ENCODE measurements at regions not wholly inside any gene's neighbourhood (a gene's known extent, or its start where the extent isn't known, plus 50 kb on each side); places are given as distances from the start of the nearest gene placed in this dataset.
A peak's percentile ranks its signal among the peaks of the same experiment; 100 is the strongest.

DNA sequence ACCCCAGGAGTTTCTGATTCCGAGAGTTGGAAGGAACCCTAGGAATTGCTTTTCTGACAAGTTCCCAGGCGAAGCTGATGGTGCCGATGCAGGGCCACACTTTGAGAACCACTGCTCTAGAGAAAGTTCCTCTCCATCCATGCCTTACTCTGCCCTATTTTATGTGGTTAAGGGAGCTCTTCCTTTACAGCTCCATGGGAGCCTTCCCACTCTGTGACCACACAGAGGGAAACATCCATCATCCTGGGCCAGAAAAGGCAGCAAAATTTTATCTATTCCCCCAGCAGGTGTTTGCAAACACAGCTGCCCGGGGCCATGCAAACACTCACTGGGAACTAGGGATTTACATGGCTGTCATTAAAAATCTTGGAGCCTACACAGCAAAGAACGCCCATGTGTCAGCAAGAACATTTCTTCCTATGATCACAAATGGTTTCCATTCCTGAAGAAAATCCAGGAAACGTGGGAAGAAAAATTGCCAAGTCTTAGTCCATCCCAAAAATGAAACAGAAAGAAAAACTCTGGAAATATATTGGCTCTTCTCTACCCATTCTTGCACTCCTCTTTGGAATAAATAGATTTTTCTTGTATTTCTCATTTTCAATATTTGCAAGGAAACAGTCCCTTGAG, 252.7 kb downstream of the PMP22 start:
- Histone ChIP-seq H3K4me1 (peaks cover 0 to 5% (median 0%) of the 10 kb centered on the region in 4 donors), H3K36me3 (no peaks in the 10 kb centered on the region), H3K9me3 (no peaks in the 10 kb centered on the region), H3K27ac (replicated peaks in 1 of 4) (no peak overlapping the region), H3K4me3 (no peak overlapping the region), H3K27me3 (peaks cover 0 to 3% (median 0%) of the 10 kb centered on the region in 4 donors)
- DNase-seq (ENCODE audit: extremely low spot score), result peak; percentile 62
- intact Hi-C loops (cut with DNase I), result no loop called here
- 39% methylated on average over 6 of the region's 6 CpGs for WGBS
- TF ChIP-seq, protein P1, sequence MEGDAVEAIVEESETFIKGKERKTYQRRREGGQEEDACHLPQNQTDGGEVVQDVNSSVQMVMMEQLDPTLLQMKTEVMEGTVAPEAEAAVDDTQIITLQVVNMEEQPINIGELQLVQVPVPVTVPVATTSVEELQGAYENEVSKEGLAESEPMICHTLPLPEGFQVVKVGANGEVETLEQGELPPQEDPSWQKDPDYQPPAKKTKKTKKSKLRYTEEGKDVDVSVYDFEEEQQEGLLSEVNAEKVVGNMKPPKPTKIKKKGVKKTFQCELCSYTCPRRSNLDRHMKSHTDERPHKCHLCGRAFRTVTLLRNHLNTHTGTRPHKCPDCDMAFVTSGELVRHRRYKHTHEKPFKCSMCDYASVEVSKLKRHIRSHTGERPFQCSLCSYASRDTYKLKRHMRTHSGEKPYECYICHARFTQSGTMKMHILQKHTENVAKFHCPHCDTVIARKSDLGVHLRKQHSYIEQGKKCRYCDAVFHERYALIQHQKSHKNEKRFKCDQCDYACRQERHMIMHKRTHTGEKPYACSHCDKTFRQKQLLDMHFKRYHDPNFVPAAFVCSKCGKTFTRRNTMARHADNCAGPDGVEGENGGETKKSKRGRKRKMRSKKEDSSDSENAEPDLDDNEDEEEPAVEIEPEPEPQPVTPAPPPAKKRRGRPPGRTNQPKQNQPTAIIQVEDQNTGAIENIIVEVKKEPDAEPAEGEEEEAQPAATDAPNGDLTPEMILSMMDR (IDR thresholded peaks at IDR 0.05), result no peak
- TF ChIP-seq POLR2A (IDR thresholded peaks at IDR 0.05; ENCODE audit: low read depth), result no peak
- no peak for TF ChIP-seq POLR2AphosphoS5 (IDR thresholded peaks at IDR 0.05)
- TF ChIP-seq EP300 (IDR thresholded peaks at IDR 0.05), result no peak

DNA sequence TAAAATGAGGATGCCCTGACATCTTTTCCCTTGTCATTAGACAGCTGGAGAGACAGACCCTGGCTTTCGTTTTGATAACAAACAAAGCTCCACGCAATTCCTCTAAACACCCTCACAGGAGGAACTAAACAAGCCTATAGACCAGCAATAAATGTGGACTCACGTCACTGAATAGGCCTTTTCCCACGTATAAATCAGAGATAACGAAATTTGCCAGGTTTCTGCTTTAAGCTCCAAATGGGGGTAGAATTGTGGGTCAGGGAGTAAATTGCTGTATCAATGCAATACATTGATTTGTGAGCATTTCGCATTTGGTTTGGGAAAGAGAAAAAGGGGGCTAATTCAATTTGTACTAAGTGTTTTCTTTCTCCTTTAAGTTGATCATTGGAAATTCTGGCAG, 256.0 kb downstream of the PMP22 start:
- Histone ChIP-seq H3K27ac (replicated peaks in 1 of 4) (no peak overlapping the region), H3K4me3 (no peak overlapping the region), H3K27me3 (peaks cover 0 to 3% (median 0%) of the 10 kb centered on the region in 4 donors), H3K9me3 (no peaks in the 10 kb centered on the region), H3K4me1 (peaks cover 0 to 5% (median 0%) of the 10 kb centered on the region in 4 donors), H3K36me3 (no peaks in the 10 kb centered on the region)
- no peak for TF ChIP-seq POLR2AphosphoS5 (IDR thresholded peaks at IDR 0.05)
- TF ChIP-seq POLR2A (IDR thresholded peaks at IDR 0.05; ENCODE audit: low read depth), result no peak
- TF ChIP-seq EP300 (IDR thresholded peaks at IDR 0.05), result no peak
- TF ChIP-seq, protein P1 (IDR thresholded peaks at IDR 0.05), result no peak
- peak; percentile 19 for DNase-seq (ENCODE audit: extremely low spot score)
- WGBS, result 76% methylated on average over 6 of the region's 6 CpGs
- intact Hi-C loops (cut with DNase I), result no loop called here

DNA sequence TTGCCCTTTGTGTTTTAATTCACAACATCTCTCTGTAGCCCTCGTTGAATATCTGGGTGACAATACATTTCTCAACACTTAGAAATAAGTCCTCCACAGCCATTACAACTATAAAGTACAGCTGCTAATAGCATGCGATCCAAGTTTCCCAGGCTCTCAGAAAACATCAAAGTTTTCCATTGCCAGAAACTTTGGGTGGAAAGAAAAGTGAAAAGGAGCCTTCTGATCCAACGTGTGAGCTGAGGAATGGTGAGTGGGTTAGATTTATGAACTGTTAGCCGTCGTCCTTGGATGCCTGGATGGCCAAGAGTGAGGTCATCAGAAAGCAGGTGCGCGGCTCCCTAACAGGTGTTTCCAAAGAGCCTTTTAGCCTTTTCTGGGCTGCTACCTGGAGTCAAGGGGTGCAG, 258.0 kb downstream of the PMP22 start:
- no peaks in the 10 kb centered on the region for H3K9me3 ChIP-seq
- H3K27me3 ChIP-seq, result peaks cover 0 to 3% (median 0%) of the 10 kb centered on the region in 4 donors
- no peak overlapping the region for H3K4me3 ChIP-seq
- no peaks in the 10 kb centered on the region for H3K36me3 ChIP-seq
- no peak for DNase-seq (ENCODE audit: extremely low spot score)
- H3K4me1 ChIP-seq, result peaks cover 0 to 1% (median 0%) of the 10 kb centered on the region in 4 donors
- no peak overlapping the region for H3K27ac ChIP-seq (replicated peaks in 1 of 4)
- intact Hi-C loops (cut with DNase I), result no loop called here
- 44% methylated on average over 7 of the region's 7 CpGs for WGBS
- TF ChIP-seq POLR2A (IDR thresholded peaks at IDR 0.05; ENCODE audit: low read depth), result no peak
- TF ChIP-seq EP300 (IDR thresholded peaks at IDR 0.05), result no peak
- TF ChIP-seq, protein P1 (IDR thresholded peaks at IDR 0.05), result no peak
- no peak for TF ChIP-seq POLR2AphosphoS5 (IDR thresholded peaks at IDR 0.05)

GRCh38 chr17:15006421-15007128, 258.6 kb downstream of the PMP22 start:
- H3K36me3 ChIP-seq, result no peaks in the 10 kb centered on the region
- H3K27ac ChIP-seq (replicated peaks in 1 of 4), result no peak overlapping the region
- peak; percentile 91 for DNase-seq (ENCODE audit: extremely low spot score)
- no peaks in the 10 kb centered on the region for H3K4me1 ChIP-seq
- no peak overlapping the region for H3K4me3 ChIP-seq
- H3K27me3 ChIP-seq, result peaks cover 0 to 3% (median 0%) of the 10 kb centered on the region in 4 donors
- WGBS, result 80% methylated on average over 11 of the region's 11 CpGs
- intact Hi-C loops (cut with DNase I), result no loop called here
- TF ChIP-seq POLR2A (IDR thresholded peaks at IDR 0.05; ENCODE audit: low read depth) (no peak), POLR2AphosphoS5 (IDR thresholded peaks at IDR 0.05) (no peak), EP300 (IDR thresholded peaks at IDR 0.05) (no peak)
- TF ChIP-seq, protein P1 (IDR thresholded peaks at IDR 0.05), result no peak
- no peaks in the 10 kb centered on the region for H3K9me3 ChIP-seq

All from esophagus muscularis mucosa (tissue), 4 donors.